Left lobe of liver (tissue), 2 donors: ENCODE measurements at regions not wholly inside any gene's neighbourhood (a gene's known extent, or its start where the extent isn't known, plus 50 kb on each side); places are given as distances from the start of the nearest gene placed in this dataset.
"Not testable (repeated sequence)": the region's sequence is repeated elsewhere in the genome, so short reads cannot be mapped to it uniquely, and the experiment has no call there.

Source experiments
- ATAC-seq: fragments of 200-7000 bp; cut with Tn5 transposase; one replicate; pipeline ENCODE4 v1.9.1; 2020; ENCODE audit warnings: mild to moderate bottlenecking, moderate library complexity
- DNase-seq: peaks from one replicate; pipeline ENCODE4 v3.0.0-alpha.2; 2020; ENCODE audit warnings: low spot score
- donor health status: DM: no; HTN: no; CAD: no; lungs with moderate emphysema.
- donor health status: DM: no; HTN: yes; CAD: no.

DNA sequence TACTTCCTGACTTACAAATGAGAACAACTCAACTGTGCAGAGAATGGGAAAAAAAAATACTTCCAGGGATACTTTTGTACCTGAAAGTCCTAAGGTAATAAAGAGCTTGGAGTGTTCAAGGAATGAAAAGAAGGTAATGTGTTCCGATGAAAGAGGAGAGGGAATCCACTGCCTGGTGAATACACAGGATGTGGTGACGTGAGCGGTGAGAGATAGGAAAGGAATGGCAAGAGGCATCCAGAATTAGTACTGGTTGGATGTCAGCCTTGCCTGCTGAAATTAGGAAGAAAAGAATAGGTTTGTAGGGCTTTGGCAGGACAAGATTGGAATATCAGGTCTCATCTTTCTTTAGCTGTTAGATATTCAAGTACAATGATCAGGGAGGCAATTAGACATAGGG is 347.7 kb downstream of the POM121L12 start:
- ATAC-seq: no peak
- no peak for DNase-seq

DNA sequence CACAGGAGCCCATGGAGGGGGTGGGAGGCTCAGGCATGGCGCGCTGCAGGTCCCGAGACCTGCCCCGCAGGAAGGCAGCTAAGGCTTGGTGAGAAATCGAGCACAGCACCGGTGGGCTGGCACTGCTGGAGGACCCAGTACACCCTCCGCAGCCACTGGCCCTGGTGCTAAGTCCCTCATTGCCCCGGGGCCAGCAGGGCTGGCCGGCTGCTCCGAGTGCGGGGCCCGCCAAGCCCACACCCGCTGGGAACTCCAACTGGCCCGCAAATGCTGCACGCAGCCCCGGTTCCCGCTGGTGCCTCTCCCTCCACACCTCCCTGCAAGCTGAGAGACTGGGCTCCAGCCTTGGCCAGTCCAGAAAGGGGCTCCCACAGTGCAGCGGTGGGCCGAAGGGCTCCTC is 349.8 kb downstream of the POM121L12 start:
- ATAC-seq, DNase-seq: not testable (repeated sequence)

DNA sequence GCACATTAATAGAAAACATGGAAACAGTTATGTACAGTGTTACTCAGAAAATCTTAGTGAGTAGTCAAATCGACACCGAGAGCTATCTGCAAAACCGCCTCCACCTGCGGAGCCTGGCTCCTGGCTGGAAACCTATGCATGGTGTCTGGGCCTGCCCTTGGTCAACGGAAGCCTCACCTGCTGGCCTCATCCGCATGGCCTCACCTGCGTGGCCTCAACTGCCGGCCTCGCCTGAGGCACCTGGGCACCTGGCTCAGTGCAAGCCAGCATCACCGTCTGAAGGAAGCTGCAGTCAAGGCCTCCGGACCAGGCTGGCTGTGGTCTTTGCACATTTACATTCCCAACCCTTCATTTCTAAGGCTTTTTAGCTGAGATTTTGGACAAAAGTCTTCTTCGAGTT is 352.1 kb downstream of the POM121L12 start:
- ATAC-seq (no peak), DNase-seq (no peak)

DNA sequence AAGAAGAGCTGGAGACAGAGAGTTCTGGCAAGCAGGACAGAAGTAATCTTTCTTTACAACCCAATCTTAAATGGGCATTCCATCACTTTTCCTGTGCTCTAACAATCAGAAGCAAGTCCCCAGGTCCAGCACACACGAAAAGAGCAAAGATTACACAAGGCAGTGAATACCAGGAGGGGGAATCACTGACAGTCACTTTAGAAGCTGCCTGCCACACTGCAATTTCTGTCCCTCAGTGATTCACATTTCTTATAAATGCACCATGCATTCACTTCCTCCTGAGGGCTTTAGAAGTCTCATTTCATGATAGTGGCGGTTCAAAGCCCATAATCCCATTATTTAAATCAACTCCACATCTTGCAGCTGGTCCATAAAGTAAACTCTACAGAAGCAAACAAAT is 362.5 kb downstream of the POM121L12 start:
- no peak for DNase-seq
- no peak for ATAC-seq

DNA sequence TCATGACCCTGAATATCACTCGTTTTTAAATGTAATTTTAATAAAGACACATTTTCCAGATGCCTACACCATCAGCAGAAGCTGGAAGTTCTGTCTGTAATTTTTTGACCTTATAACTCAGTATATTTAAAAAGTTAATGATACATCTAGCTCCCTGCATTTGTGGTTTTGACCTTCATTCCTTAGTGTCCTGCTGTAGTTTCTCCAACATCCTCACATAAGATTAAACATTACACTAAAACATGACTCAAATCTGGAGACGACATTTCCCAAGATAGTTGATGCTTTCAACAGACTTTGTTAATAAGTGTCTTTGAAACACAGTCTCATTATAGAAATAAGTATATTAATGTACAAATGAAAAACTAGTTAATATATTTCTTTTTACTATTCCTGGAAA is 363.1 kb downstream of the POM121L12 start:
- DNase-seq: no peak
- no peak for ATAC-seq

DNA sequence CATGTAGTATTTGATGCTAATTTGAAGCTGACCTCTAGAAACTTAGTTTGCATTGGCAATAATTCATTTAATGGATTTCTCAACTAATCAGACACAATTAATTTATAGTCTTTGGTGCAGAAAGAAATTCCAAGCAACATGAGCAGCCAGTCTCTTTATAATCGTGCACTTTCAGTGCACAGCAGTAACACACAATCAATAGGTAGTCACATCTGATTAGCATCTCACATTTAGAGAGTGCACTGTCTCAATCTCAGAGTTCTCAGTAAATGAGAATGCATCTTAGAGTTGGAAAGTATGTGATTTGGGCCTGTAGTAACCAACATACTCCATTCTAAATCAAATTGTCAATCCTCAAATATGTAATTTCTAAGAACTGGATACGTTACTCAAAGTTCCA is 377.6 kb downstream of the POM121L12 start:
- DNase-seq (no peak), ATAC-seq (no peak)

DNA sequence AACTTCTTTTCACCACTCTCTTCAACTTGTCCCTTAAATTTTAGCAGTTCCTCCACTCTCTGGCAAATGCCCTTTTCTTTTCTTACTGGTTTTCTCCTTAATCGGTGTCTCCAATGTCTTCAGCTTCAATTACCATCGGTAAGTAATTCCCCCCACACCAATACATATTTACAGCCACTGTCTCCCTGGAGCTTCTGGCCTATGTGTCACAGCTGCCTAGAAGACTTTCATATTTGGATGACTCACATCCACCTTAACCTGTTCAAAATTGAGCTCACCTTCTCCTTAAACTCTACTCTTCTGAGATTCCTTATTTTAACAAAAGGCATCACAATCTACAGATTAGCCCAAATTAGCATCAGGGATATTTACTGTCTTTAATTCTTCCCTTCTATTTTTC is 380.4 kb downstream of the POM121L12 start:
- DNase-seq (no peak), ATAC-seq (no peak)

DNA sequence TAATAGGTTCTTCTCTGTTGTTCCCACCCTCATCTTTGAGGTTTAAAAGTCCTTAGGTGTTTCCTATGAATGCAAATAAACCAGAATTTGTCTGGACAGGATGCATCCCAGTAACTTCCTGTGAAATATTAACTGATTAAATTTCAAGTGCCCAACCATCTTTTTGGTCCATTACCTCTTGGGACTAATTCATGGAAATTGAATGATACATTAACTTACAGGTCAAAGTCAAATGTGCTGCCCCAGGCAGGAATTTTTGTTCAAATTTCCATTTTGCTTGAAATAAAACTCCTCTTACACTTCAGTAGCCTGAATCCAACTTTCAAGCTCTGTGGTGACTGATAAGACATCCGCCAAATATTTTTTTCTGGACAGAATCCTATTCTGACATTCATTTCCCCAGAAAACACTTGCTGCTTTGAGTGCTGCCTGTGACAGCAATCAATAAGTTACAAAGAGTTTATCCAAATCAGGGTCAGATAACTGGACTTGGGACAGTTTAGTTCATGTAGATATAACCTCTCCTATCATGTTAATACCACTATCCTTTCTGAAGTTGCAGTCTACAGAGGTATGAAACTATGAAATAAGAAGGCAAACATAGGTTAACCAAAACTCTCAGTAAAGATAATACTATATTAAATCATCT is 383.5 kb downstream of the POM121L12 start:
- DNase-seq: no peak
- peak; percentile 91 for ATAC-seq

DNA sequence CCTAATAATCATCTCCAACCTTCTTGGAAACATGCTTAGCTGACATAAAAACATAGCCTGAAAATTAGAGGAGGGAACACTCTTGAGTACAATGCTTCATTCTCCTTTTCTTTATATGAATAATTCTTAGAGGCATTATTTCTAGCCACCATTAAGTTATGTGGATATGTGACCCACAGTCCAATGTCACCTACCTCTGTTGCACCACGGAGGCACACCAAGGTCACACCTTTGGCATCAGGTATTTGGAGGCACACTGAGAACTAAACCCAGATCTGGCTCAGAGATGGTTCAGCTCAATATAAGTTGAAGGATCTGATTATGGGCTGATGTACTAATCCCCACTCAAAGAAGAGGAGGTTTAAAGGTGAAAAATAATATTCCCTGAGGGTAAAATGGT is 385.1 kb downstream of the POM121L12 start:
- ATAC-seq: no peak
- no peak for DNase-seq

DNA sequence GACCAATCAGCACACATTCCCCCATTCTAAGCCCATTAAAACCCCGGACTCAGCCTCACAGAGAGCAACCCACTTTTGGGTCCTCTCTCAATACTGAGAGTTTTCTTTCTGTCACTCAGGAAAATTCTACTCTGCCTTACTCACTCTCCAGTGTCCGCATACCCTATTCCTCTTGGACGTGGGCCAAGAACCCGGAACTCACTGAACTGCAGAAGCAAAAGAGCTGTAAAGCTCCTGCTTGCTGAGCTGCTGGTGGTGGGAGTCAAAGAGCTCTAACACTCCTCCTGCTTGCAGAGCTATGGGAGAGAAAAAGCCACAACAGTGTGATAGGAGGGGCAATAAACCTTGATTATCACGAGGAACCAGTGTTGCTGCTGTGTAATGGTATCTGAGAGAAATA is 386.9 kb downstream of the POM121L12 start:
- no peak for DNase-seq
- ATAC-seq: no peak

DNA sequence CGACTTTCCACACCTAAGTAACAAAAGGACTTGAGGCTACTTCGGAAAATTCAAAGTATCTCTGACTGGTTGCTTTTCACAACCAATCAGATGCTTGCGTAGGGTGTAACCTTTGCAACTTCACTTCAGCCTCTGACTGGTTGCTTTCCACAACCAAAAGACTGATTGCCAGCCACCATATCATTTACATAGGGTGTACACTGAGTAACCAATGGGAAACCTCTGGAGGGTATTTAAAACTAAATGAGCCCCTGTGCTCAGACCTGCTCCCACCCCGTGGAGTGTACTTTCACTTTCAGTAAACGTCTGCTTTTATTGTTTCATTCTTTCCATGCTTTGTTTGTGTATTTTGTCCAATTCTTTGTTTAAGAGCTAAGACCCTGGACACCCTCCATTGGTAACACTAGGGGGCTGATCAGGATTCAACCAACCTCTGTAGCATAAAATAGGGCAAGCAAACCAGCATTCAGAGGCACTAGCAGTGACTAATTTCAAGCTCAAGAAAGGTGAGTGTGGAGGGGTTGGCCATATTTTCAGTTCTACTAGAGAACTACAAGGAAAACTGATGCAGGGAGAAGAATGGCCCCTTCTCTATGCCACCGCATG is 390.8 kb downstream of the POM121L12 start:
- no peak for DNase-seq
- peak; percentile 68 for ATAC-seq

DNA sequence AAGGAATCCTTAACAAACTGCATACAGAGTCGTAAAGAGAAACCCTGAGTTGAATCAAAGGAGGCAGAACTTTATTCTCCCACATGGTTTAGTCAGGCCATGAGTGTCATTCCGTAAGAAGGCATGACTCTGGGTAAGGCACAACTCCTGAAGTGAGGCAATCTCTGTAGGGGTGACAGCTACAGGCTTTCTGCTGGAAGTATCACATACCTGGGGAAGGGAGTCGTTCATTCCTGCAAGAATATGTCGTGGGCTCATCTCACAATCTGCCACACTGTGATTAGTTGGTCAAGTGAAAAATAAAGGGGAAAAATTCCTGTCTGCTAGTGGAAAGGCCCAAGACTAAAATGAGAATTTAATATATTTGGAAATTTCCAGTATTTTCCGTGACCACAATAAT is 392.6 kb downstream of the POM121L12 start:
- DNase-seq (no peak), ATAC-seq (no peak)

DNA sequence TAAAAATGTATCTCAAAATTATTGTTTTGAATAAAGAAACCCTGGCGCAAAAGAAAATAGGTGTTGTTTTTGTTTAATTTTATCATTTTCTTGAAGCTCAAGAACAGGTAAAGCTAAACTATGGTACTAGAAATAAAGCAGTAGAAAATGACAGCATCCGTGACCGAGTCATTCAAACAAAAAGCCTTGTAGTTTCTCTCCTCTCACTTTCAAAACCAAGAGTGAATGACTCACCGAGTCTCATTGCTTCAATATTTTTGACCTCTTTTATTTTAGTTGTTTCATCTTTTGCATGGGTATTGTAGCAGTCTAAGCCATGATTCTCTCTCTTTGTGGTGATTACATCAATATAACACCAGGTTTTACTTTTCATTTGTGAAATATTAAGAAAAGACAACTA is 396.5 kb downstream of the POM121L12 start:
- no peak for DNase-seq
- no peak for ATAC-seq

DNA sequence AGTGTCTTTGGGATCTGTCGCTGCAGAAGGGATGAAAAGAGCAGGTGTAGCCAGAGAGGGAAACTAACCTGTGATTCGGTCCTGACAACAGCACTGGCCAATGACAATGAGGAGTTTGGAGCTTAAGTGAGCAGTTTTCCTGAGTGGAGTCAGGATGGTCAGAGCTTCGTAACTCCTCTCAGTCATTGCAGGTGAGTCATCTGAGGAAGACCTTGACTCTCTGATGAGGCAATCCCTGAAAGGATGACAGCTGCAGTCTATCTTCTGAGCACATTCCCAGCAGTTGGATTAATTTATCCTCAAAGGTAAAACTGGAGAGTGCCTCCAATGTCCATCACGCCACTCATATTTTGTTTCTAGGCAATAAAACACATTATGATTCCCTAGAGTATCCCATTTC is 401.9 kb downstream of the POM121L12 start:
- DNase-seq (no peak), ATAC-seq (no peak)

DNA sequence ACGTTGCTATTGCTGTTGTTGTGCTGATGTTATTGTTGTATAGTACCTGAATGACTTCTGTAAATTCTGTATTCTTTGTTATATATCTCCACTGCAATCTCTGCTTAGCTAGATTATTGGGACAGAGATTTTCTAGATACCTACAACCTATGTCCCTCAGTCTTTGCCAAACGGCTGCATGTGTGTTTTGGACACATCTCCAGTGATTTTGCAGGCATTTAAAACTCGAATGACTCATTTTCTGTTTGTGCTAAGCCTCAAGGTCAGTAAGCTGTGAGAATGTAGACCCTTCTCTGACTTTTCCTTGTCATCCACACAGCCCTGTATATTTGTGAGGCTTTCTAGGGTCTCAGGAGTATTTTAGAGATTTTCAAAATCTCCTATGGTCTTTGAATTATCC is 410.7 kb downstream of the POM121L12 start:
- ATAC-seq (peak; percentile 84), DNase-seq (no peak)

DNA sequence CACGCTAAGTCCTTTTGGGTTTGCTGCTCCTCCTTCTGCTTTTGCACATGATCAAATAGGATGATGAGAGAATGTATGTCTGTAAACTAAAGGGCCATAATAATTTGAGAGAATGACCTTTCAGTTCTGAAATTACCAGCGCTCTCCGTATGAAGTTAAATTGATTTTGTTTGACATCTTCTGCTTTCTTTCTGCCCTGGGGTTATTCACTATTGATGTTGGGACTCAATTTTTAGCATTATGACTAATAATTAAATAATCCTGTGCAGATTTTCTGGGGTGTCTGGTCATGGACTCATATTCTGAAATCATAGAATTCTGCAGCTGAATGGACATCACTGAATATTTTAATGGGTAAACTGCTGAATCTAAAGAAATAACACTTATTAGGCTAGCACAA is 423.2 kb downstream of the POM121L12 start:
- DNase-seq (no peak), ATAC-seq (no peak)

DNA sequence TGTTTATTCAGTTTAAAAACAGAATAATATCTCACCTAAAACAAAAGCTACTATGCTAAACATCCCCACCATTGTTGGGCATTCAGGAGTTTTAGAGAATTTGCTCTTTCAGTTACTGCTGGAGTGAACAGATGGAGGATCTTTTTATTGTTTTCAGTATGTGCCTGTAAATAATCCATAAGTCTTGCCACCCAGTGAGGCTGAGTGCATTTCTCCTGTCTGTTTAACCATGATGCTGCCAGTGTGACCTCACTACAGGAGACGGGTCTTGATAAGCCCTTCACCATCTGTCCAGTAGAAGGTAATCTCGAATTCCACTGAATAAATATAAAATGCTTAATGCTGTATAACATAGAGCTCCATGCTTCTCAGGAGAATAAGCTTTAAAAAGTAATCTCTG is 430.9 kb downstream of the POM121L12 start:
- ATAC-seq (no peak), DNase-seq (no peak)

DNA sequence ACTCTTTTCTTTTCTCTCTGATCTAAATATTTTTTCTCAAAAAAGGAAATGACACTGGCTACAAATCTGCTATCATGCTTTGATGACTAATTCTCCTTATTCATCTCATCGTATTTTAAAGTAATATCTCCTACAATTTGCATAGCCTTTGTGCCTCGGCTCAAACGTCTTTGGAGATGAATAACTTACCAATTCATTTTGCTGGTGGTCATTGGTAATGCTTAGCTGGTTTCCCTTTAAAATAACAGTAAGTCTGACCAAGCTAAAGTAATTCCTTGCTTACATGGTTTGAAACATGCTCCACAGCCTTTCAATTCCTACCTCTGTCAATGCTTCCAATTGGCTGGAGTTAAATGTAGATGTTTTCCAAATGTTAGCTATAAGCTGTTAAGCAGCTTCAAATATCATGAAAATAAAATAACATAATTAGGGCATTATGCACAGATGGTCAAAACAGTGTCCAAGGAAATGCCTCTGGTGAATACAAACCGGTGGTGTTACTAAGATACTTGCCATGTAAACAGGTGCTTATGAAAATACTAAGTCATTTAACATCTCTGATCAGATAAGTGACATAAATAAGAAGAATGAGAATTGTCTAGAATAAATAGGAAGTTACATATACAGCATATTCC is 435.0 kb downstream of the POM121L12 start:
- ATAC-seq (no peak), DNase-seq (no peak)

DNA sequence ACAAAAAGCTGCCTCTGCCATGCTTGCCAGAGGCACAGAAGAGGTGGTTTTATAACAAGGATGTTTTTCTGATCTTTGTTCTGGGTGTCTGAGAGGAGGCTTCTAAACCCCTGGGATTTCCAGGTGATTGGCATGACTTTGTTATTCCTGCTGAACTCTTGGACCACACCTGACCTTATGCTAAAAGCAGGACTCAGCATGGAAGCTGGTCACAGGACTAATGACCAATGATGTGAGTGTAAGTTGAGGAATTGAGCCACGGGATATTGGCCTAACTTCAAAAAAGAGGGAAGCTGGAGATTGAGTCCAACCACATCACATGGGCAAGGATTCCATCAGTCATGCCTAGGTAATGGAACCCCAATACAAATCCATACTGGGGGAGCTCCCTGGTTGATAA is 437.9 kb downstream of the POM121L12 start:
- no peak for DNase-seq
- ATAC-seq: no peak

DNA sequence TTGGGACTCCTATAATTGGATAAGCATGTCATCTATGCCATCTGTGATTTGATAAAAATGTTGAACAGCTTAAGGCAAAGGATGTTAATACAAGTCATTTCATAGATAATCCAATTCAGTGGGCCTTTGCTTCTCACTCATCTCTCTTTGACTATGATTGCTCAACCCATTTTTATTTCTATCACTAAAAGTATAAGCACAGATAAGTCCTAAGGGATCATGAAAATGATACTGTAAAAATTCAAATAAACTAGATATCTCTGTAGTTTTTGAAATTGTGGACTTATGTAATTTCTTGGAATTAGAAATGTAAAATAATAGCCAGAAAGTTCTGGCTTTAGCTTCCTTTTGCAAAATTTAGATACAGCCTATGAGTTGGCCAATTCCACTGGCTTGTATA is 440.3 kb downstream of the POM121L12 start:
- ATAC-seq (no peak), DNase-seq (no peak)

DNA sequence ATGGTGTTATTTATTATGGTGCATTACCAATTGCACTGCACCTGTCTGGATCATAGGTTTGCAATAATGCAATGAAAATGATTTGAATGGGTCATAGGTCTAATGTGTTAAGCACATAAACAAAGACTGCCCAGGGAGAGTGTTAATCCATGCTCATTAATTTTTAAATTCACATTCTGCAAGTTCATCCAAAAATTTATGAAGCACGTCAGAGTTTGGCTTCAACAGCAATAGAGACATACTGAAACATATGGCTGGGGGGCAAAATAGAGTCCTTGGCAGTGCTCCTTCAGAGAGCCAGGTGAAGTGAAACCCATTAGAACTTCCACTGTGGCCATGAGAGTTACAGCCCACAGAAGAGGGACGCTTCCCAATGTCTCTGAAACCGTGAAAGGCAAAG is 441.1 kb downstream of the POM121L12 start:
- no peak for ATAC-seq

DNA sequence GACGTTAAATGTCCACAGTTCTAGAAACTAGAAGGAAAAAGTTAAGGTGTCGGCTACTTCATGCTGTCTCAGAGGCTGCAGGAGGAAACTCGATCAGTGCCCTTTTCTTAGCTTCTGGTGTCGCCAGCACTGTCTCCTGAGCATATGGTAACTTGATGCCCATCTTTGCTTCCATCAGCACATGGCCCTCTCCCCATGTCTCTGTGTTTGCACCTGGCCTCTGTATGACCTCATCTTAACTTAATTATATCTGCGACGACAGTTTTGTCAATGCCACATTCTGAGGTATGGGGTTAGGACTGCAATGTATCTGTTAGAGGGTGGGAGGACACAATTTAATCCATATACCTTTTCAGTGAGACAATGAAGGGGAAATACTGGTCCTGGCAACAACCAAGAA is 449.9 kb downstream of the POM121L12 start:
- no peak for ATAC-seq
- no peak for DNase-seq

More for the DNA sequence above, 441.1 kb downstream of the POM121L12 start:
- DNase-seq: no peak

DNA sequence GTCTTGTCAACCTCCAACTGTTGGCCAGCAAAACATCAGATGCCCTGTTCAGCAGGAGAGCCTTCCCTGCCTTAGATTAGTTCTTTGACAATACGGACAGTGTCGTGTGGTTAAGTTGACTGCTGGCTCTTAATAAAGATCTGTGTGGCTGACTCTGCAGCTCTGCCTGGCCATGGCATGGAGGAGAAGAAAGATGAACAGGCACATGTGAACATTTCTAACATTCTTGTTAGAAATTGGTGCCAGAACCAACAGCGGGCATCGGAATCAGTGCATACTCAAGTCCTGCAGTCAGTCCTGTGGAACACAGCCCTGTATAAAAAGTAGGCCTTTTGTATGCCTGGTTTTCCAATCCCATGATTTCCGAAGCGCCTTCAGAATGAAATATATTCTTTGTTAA is 455.6 kb downstream of the POM121L12 start:
- DNase-seq (no peak), ATAC-seq (no peak)
